Stimulated activated CD4-positive, alpha-beta T cell treated with anti-CD3 and anti-CD28 coated beads, Interleukin-4, amount 100 ng/mL, for 48 hours (primary cell): ENCODE measurements at regions not wholly inside any gene's neighbourhood (a gene's known extent, or its start where the extent isn't known, plus 50 kb on each side); places are given as distances from the start of the nearest gene placed in this dataset.
"Not testable (repeated sequence)": the region's sequence is repeated elsewhere in the genome, so short reads cannot be mapped to it uniquely, and the experiment has no call there.

Experiments used
- DNase-seq, 2 donors: peaks; one replicate each; pipeline ENCODE4 v3.0.0-alpha.2; 2020; ENCODE audit warnings: low read depth in 2 of 2

- DNase-seq = not testable (repeated sequence)
Observed at GRCh38 chr7:81286754-81287153, 367.9 kb upstream of the SEMA3C start.

GRCh38 chr7:81285142-81285871 lies 366.5 kb upstream of the SEMA3C start:
- no peak for DNase-seq

- no peak for DNase-seq
Observed at GRCh38 chr7:81284576-81284975, 365.7 kb upstream of the SEMA3C start.

GRCh38 chr7:81280531-81280930 lies 361.7 kb upstream of the SEMA3C start:
- DNase-seq = no peak

GRCh38 chr7:81277691-81278090 lies 358.8 kb upstream of the SEMA3C start:
- no peak for DNase-seq

- no peak for DNase-seq
Observed at GRCh38 chr7:81273601-81274397, 354.9 kb upstream of the SEMA3C start.

- DNase-seq = no peak
Observed at GRCh38 chr7:81272176-81272575, 353.3 kb upstream of the SEMA3C start.

- no peak for DNase-seq
Observed at GRCh38 chr7:81268551-81268950, 349.7 kb upstream of the SEMA3C start.

GRCh38 chr7:81267508-81267907 lies 348.7 kb upstream of the SEMA3C start:
- DNase-seq = no peak

GRCh38 chr7:81264116-81264515 lies 345.3 kb upstream of the SEMA3C start:
- DNase-seq = no peak

- no peak for DNase-seq
Observed at GRCh38 chr7:81260152-81260551, 341.3 kb upstream of the SEMA3C start.

GRCh38 chr7:81256991-81257390 lies 338.1 kb upstream of the SEMA3C start:
- DNase-seq = no peak

GRCh38 chr7:81248420-81248819 lies 329.6 kb upstream of the SEMA3C start:
- no peak for DNase-seq

- DNase-seq = not testable (repeated sequence)
Observed at GRCh38 chr7:81247364-81247763, 328.5 kb upstream of the SEMA3C start.

- no peak for DNase-seq
Observed at GRCh38 chr7:81245353-81245752, 326.5 kb upstream of the SEMA3C start.

- no peak for DNase-seq
Observed at GRCh38 chr7:81244224-81244623, 325.4 kb upstream of the SEMA3C start.

GRCh38 chr7:81236560-81236959 lies 317.7 kb upstream of the SEMA3C start:
- no peak for DNase-seq

GRCh38 chr7:81235997-81236396 lies 317.1 kb upstream of the SEMA3C start:
- DNase-seq = no peak

- DNase-seq = no peak
Observed at GRCh38 chr7:81234896-81235295, 316.0 kb upstream of the SEMA3C start.

GRCh38 chr7:81233208-81233940 lies 314.5 kb upstream of the SEMA3C start:
- no peak for DNase-seq

GRCh38 chr7:81232084-81232799 lies 313.4 kb upstream of the SEMA3C start:
- DNase-seq = no peak

- no peak for DNase-seq
Observed at GRCh38 chr7:81231301-81231838, 312.5 kb upstream of the SEMA3C start.
